RCC 7860 (cell line): ENCODE measurements at regions not wholly inside any gene's neighbourhood (a gene's known extent, or its start where the extent isn't known, plus 50 kb on each side); places are given as distances from the start of the nearest gene placed in this dataset.

Experiments
- DNase-seq: peaks from one replicate; pipeline ENCODE4 v3.0.0-alpha.2; 2015; ENCODE audit warnings: low spot score
- FAIRE-seq: peaks from 2 replicates; lab custom pipeline; 2012; peaks lifted over from hg19 to GRCh38; lab: Jason Lieb, UNC

- FAIRE-seq (no peak), DNase-seq (no peak)
These were observed 359.4 kb downstream of the ZIC4 start for GRCh38 chr3:147046916-147047315.

GRCh38 chr3:147038481-147038880 lies 367.9 kb downstream of the ZIC4 start:
- DNase-seq (no peak), FAIRE-seq (no peak)

GRCh38 chr3:147034359-147034758 lies 372.0 kb downstream of the ZIC4 start:
- DNase-seq (no peak), FAIRE-seq (no peak)

GRCh38 chr3:147030274-147030673 lies 376.1 kb downstream of the ZIC4 start:
- DNase-seq (no peak), FAIRE-seq (no peak)

GRCh38 chr3:147015334-147015733 lies 391.0 kb downstream of the ZIC4 start:
- DNase-seq, result no peak
- no peak for FAIRE-seq

- DNase-seq (no peak), FAIRE-seq (no peak)
These were observed 397.5 kb downstream of the ZIC4 start for GRCh38 chr3:147008886-147009285.

GRCh38 chr3:147008458-147008857 lies 397.9 kb downstream of the ZIC4 start:
- DNase-seq, result no peak
- no peak for FAIRE-seq

GRCh38 chr3:147007736-147008245 lies 398.6 kb downstream of the ZIC4 start:
- no peak for FAIRE-seq

GRCh38 chr3:147002721-147003120 lies 397.6 kb upstream of the PLSCR5 start:
- no peak for FAIRE-seq
- DNase-seq, result no peak

More at GRCh38 chr3:147007736-147008245, 398.6 kb downstream of the ZIC4 start:
- no peak for DNase-seq

GRCh38 chr3:147000274-147000673 lies 395.1 kb upstream of the PLSCR5 start:
- FAIRE-seq (no peak), DNase-seq (no peak)

GRCh38 chr3:146991907-146992306 lies 386.8 kb upstream of the PLSCR5 start:
- FAIRE-seq, result no peak

GRCh38 chr3:146975476-146975875 lies 370.3 kb upstream of the PLSCR5 start:
- no peak for FAIRE-seq
- DNase-seq, result no peak

More at GRCh38 chr3:146991907-146992306, 386.8 kb upstream of the PLSCR5 start:
- no peak for DNase-seq

- FAIRE-seq (no peak), DNase-seq (no peak)
These were observed 369.9 kb upstream of the PLSCR5 start for GRCh38 chr3:146975032-146975431.

GRCh38 chr3:146974001-146974400 lies 368.9 kb upstream of the PLSCR5 start:
- no peak for FAIRE-seq

GRCh38 chr3:146972726-146973125 lies 367.6 kb upstream of the PLSCR5 start:
- FAIRE-seq (no peak), DNase-seq (peak; percentile 14)

More at GRCh38 chr3:146974001-146974400, 368.9 kb upstream of the PLSCR5 start:
- no peak for DNase-seq

- FAIRE-seq, result no peak
- DNase-seq, result no peak
These were observed 365.1 kb upstream of the PLSCR5 start for GRCh38 chr3:146970236-146970635.

- FAIRE-seq (no peak), DNase-seq (no peak)
These were observed 364.2 kb upstream of the PLSCR5 start for GRCh38 chr3:146969356-146969755.

- DNase-seq, result peak; percentile 85
- peak; percentile 92 for FAIRE-seq
These were observed 363.1 kb upstream of the PLSCR5 start for GRCh38 chr3:146968204-146968651.

- no peak for DNase-seq
- FAIRE-seq, result no peak
These were observed 362.6 kb upstream of the PLSCR5 start for GRCh38 chr3:146967783-146968182.

- FAIRE-seq, result no peak
- DNase-seq, result no peak
These were observed 361.0 kb upstream of the PLSCR5 start for GRCh38 chr3:146966124-146966523.

- DNase-seq, result no peak
- no peak for FAIRE-seq
These were observed 348.4 kb upstream of the PLSCR5 start for GRCh38 chr3:146953511-146953981.

- no peak for DNase-seq
- FAIRE-seq, result no peak
These were observed 343.8 kb upstream of the PLSCR5 start for GRCh38 chr3:146948985-146949384.

GRCh38 chr3:146948186-146948585 lies 343.0 kb upstream of the PLSCR5 start:
- DNase-seq, result no peak

More at GRCh38 chr3:146948186-146948585, 343.0 kb upstream of the PLSCR5 start:
- FAIRE-seq, result no peak
